Mesenchymal stem cell (in vitro differentiated cells and primary cell): ENCODE measurements at regions not wholly inside any gene's neighbourhood (a gene's known extent, or its start where the extent isn't known, plus 50 kb on each side); places are given as distances from the start of the nearest gene placed in this dataset.

Experiments used
- DNase-seq: peaks from one replicate; pipeline ENCODE4 v3.0.0-alpha.2; 2013
- H2AFZ ChIP-seq: one replicate; pipeline ENCODE4 v1.6.1; 2013; ENCODE audit warnings: low read depth, mild to moderate bottlenecking, control low read depth, inconsistent platforms, low read length, moderate library complexity
- H2AK5ac ChIP-seq: 2 replicates; pipeline ENCODE4 v1.6.1; 2013; ENCODE audit warnings: low read length, moderate library complexity, mild to moderate bottlenecking, inconsistent platforms; ENCODE audit not compliant: severe bottlenecking
- H2BK120ac ChIP-seq: one replicate; pipeline ENCODE4 v1.6.1; 2013; ENCODE audit warnings: low read depth, mild to moderate bottlenecking, inconsistent platforms, low read length, moderate library complexity
- H2BK12ac ChIP-seq, 2 experiments: one replicate each; pipeline ENCODE4 v1.6.1; 2013; ENCODE audit warnings: inconsistent platforms in 2 of 2, low read length in 2 of 2, mild to moderate bottlenecking in 2 of 2, moderate library complexity in 2 of 2, control low read depth in 1 of 2
- H2BK15ac ChIP-seq: one replicate; pipeline ENCODE4 v1.6.1; 2013; ENCODE audit warnings: mild to moderate bottlenecking, low read depth, inconsistent platforms; ENCODE audit not compliant: poor library complexity, severe bottlenecking
- H2BK5ac ChIP-seq: 2 replicates; pipeline ENCODE4 v1.6.1; 2013; ENCODE audit warnings: low read depth, mild to moderate bottlenecking, low read length, control low read depth, inconsistent platforms; ENCODE audit not compliant: poor library complexity, severe bottlenecking
- H3K14ac ChIP-seq, 2 experiments: one replicate each; pipeline ENCODE4 v1.6.1; 2013; ENCODE audit warnings: inconsistent platforms in 2 of 2, low read length in 2 of 2, control low read depth in 1 of 2, mild to moderate bottlenecking in 1 of 2, moderate library complexity in 1 of 2
- H3K18ac ChIP-seq, 2 experiments: one replicate each; pipeline ENCODE4 v1.6.1; 2013; ENCODE audit warnings: inconsistent platforms in 2 of 2, low read length in 2 of 2, control low read depth in 1 of 2, low read depth in 1 of 2, mild to moderate bottlenecking in 1 of 2
- H3K23ac ChIP-seq, 2 experiments: one replicate each; pipeline ENCODE4 v1.6.1; 2013; ENCODE audit warnings: inconsistent platforms in 2 of 2, low read length in 2 of 2, mild to moderate bottlenecking in 2 of 2, moderate library complexity in 2 of 2, control low read depth in 1 of 2
- H3K27ac ChIP-seq: 2 replicates; pipeline ENCODE4 v1.5.1; 2013; ENCODE audit warnings: mild to moderate bottlenecking, moderate library complexity, low read length, control low read depth, inconsistent platforms; ENCODE audit not compliant: poor library complexity, severe bottlenecking
- H3K27me3 ChIP-seq, 2 experiments: 2 replicates each; pipeline versions ENCODE4 v1.6.1 to v1.7.0; 2013; ENCODE audit warnings: low read length in 2 of 2, mild to moderate bottlenecking in 2 of 2, moderate library complexity in 2 of 2, control low read depth in 1 of 2, inconsistent platforms in 1 of 2; ENCODE audit not compliant: control insufficient read depth in 1 of 2, insufficient read depth in 1 of 2
- H3K36me3 ChIP-seq, 2 experiments: 2 replicates each; pipeline versions ENCODE4 v1.6.1 to v1.7.0; 2013; ENCODE audit warnings: low read length in 2 of 2, control low read depth in 1 of 2, inconsistent platforms in 1 of 2, low read depth in 1 of 2, mild to moderate bottlenecking in 1 of 2; ENCODE audit not compliant: insufficient read depth in 2 of 2, control insufficient read depth in 1 of 2
- H3K4ac ChIP-seq, 2 experiments: one replicate each; pipeline ENCODE4 v1.6.1; 2013; ENCODE audit warnings: inconsistent platforms in 2 of 2, low read length in 2 of 2, mild to moderate bottlenecking in 2 of 2, moderate library complexity in 2 of 2, control low read depth in 1 of 2, low read depth in 1 of 2
- H3K4me1 ChIP-seq: 2 replicates; pipeline ENCODE4 v1.6.1; 2013; ENCODE audit warnings: low read depth, low read length, control low read depth; ENCODE audit not compliant: control insufficient read depth, insufficient read depth
- H3K4me2 ChIP-seq: 2 replicates; pipeline ENCODE4 v1.6.1; 2013; ENCODE audit warnings: low read length, mild to moderate bottlenecking, inconsistent platforms; ENCODE audit not compliant: poor library complexity, severe bottlenecking
- H3K4me3 ChIP-seq, 2 experiments: 2 replicates each; pipeline versions ENCODE4 v1.5.1 to v1.7.0; 2013; ENCODE audit warnings: low read length in 2 of 2, mild to moderate bottlenecking in 2 of 2, control low read depth in 1 of 2, low read depth in 1 of 2; ENCODE audit not compliant: insufficient read depth in 1 of 2
- H3K79me1 ChIP-seq: replicated peaks from 2 replicates; pipeline ENCODE4 v1.6.1; 2013; ENCODE audit warnings: mild to moderate bottlenecking, control low read depth, low read length, inconsistent platforms; ENCODE audit not compliant: poor library complexity, severe bottlenecking
- H3K9ac ChIP-seq: 2 replicates; pipeline ENCODE4 v1.7.0; 2013; ENCODE audit warnings: mild to moderate bottlenecking, low read length, moderate library complexity
- H3K9me3 ChIP-seq: 2 replicates; pipeline ENCODE4 v1.7.0; 2013; ENCODE audit warnings: mild to moderate bottlenecking, low read length; ENCODE audit not compliant: control insufficient read depth
- H4K8ac ChIP-seq: one replicate; pipeline ENCODE4 v1.6.1; 2013; ENCODE audit warnings: inconsistent platforms, mild to moderate bottlenecking, low read length, moderate library complexity
- H4K91ac ChIP-seq: one replicate; pipeline ENCODE4 v1.6.1; 2013; ENCODE audit warnings: mild to moderate bottlenecking, low read length, inconsistent platforms
- WGBS: methylation state at CpG from one replicate; pipeline ENCODE4 v1.1.7; 2013; ENCODE audit warnings: mixed read lengths; 5-methylcytosine and 5-hydroxymethylcytosine counted together

DNA sequence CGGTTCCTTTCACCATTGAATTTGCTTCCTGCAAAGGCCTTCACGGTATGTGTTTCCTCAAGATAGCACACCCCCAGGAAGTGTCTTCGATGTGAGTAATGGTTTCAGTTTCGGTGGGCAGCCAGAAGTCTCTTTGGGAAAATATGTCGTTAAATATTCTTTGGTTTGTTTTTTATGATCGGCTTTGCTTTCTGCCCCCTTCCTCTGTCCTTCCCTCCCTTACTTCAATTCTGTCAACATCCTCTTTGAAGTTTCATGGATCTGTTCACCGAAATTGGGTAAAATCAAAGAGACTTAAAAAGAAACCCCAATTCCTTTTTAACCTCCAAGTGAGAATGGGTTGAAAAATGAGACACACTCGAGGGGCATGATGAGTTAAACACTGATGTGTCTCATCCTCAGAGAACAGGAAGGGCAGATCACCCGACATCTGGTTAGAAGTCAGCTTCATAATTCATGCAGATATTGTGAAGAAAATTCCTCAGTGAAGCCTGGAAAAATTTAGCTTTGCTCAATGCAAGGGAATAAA, 170.8 kb upstream of the HABP2 start:
- Histone ChIP-seq H2AK5ac (no peak overlapping the region), H2BK15ac (no peak overlapping the region), H3K4ac (no peak overlapping the region), H3K27ac (peak overlapping the region; percentile 90), H3K23ac (no peak overlapping the region), H3K27me3 (no peaks in the 10 kb centered on the region), H3K79me1 (peaks cover 2% of the 10 kb centered on the region), H3K9me3 (no peaks in the 10 kb centered on the region), H3K4me1 (peaks cover 4% of the 10 kb centered on the region), H3K36me3 (no peaks in the 10 kb centered on the region), H3K4me3 (peak overlapping the region in 1 of 2 experiments; percentile 66), H2AFZ (no peak overlapping the region), H3K4me2 (peak overlapping the region; percentile 57), H2BK5ac (no peak overlapping the region), H4K8ac (peak overlapping the region; percentile 91), H3K9ac (peak overlapping the region; percentile 89), H3K14ac (no peak overlapping the region), H3K18ac (peak overlapping the region in 1 of 2 experiments; percentile 75), H2BK12ac (peak overlapping the region; percentile 46 to 51), H2BK120ac (no peak overlapping the region), H4K91ac (no peak overlapping the region)
- DNase-seq = peak; percentile 77
- WGBS = 1% methylated on average over 4 of the region's 9 CpGs

- Histone ChIP-seq H2BK120ac (no peak overlapping the region), H3K4me1 (peaks cover 4% of the 10 kb centered on the region), H3K14ac (no peak overlapping the region), H2BK15ac (no peak overlapping the region), H3K36me3 (no peaks in the 10 kb centered on the region), H3K4me2 (no peak overlapping the region), H3K79me1 (peaks cover 2% of the 10 kb centered on the region), H4K8ac (peak overlapping the region; percentile 91), H3K9me3 (no peaks in the 10 kb centered on the region), H3K9ac (peak overlapping the region; percentile 89), H3K18ac (peak overlapping the region in 1 of 2 experiments; percentile 75), H3K23ac (no peak overlapping the region), H3K4ac (no peak overlapping the region), H2BK12ac (peak overlapping the region; percentile 11 to 46), H2AK5ac (no peak overlapping the region), H3K27me3 (no peaks in the 10 kb centered on the region), H3K4me3 (peak overlapping the region in 1 of 2 experiments; percentile 66), H4K91ac (no peak overlapping the region), H3K27ac (peak overlapping the region; percentile 90), H2AFZ (no peak overlapping the region), H2BK5ac (no peak overlapping the region)
- peak; percentile 77 for DNase-seq
- 3% methylated on average over 2 of the region's 3 CpGs for WGBS
Measured at GRCh38 chr10:113382691-113383090, 170.2 kb upstream of the HABP2 start.

- Histone ChIP-seq H3K9me3 (no peaks in the 10 kb centered on the region), H2BK120ac (no peak overlapping the region), H3K4ac (no peak overlapping the region), H4K8ac (no peak overlapping the region), H3K4me1 (peaks cover 4% of the 10 kb centered on the region), H3K27ac (peak overlapping the region; percentile 1), H2AK5ac (no peak overlapping the region), H2BK5ac (no peak overlapping the region), H2AFZ (no peak overlapping the region), H3K9ac (peak overlapping the region; percentile 60), H3K36me3 (no peaks in the 10 kb centered on the region), H3K27me3 (no peaks in the 10 kb centered on the region), H3K4me2 (no peak overlapping the region), H3K79me1 (peaks cover 2% of the 10 kb centered on the region), H2BK15ac (no peak overlapping the region), H2BK12ac (no peak overlapping the region), H3K14ac (no peak overlapping the region), H3K23ac (no peak overlapping the region), H3K4me3 (no peak overlapping the region), H3K18ac (no peak overlapping the region), H4K91ac (no peak overlapping the region)
- 75% methylated on average over 1 of the region's 4 CpGs for WGBS
- peak; percentile 2 for DNase-seq
Measured at GRCh38 chr10:113384181-113384580, 168.7 kb upstream of the HABP2 start.

DNA sequence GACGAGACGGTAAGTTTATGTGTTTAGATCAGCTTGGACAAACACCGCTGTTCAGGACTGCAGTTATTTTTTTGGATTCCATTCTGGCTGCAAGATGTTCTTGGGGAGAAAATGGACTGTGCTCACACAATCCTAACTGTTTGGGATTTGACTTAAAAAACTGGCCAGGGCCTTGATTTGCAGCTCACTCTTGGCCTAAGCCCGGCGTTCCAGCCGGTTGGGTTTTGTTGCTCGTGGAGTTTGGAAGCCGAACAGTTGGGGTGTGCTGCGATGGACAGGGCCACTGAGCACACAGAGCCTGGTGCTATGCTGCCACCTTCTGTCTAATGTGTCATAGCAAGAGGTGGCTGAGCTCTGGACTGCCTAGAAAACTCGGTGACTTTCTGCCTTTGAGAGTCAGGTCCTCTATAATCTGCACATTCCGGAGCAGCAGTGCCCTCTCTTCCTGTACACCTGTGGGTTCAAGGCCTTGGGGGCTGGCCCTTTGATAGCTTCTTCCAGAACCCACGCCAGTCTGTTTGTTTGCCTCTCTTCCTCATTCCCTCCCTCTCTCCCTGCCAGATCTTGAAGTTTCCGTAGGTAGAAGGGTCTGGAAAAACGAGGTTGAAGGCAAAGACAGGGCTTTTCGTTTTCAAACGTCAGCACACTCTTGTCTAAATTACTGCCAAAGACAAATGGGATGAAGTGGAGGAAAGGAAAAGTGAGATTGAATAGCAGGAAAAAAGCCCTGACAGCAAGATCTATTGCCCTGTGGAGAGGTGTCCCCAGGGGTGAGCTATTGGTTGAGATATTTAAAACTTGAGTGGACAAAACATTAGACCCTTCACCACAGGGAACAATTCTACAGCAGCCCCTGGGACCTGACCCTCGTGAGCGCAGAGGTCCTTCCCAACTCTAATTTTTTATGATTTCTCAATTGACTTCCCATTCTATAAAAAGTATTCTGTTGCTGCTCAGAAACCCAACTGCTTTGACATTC, 167.5 kb upstream of the HABP2 start:
- peak overlapping the region in 1 of 2 experiments; percentile 57 for H3K4me3 ChIP-seq
- H3K4me2 ChIP-seq = peak overlapping the region; percentile 7

More for the DNA sequence above, 167.5 kb upstream of the HABP2 start:
- H3K14ac ChIP-seq = no peak overlapping the region
- peak overlapping the region; percentile 44 for H3K27ac ChIP-seq
- H4K8ac ChIP-seq = peak overlapping the region; percentile 4
- peak; percentile 87 for DNase-seq
- no peak overlapping the region for H2BK15ac ChIP-seq
- 23% methylated on average over 13 of the region's 18 CpGs for WGBS
- no peak overlapping the region for H3K23ac ChIP-seq
- no peak overlapping the region for H2BK120ac ChIP-seq
- peaks cover 2% of the 10 kb centered on the region for H3K79me1 ChIP-seq
- H3K36me3 ChIP-seq = no peaks in the 10 kb centered on the region
- peak overlapping the region in 1 of 2 experiments; percentile 28 for H3K18ac ChIP-seq
- peak overlapping the region; percentile 44 for H2AK5ac ChIP-seq
- H3K9me3 ChIP-seq = no peaks in the 10 kb centered on the region
- peak overlapping the region; percentile 37 to 40 for H2BK12ac ChIP-seq
- H2AFZ ChIP-seq = peak overlapping the region; percentile 70
- no peak overlapping the region for H4K91ac ChIP-seq
- no peak overlapping the region for H2BK5ac ChIP-seq
- peaks cover 4% of the 10 kb centered on the region for H3K4me1 ChIP-seq
- peaks cover 4 to 7% of the 10 kb centered on the region in 2 experiments for H3K27me3 ChIP-seq
- no peak overlapping the region for H3K4ac ChIP-seq
- peak overlapping the region; percentile 69 for H3K9ac ChIP-seq
